GM18520 (cell line): ENCODE measurements at regions not wholly inside any gene's neighbourhood (a gene's known extent, or its start where the extent isn't known, plus 50 kb on each side); places are given as distances from the start of the nearest gene placed in this dataset.
"Not testable (repeated sequence)": the region's sequence is repeated elsewhere in the genome, so short reads cannot be mapped to it uniquely, and the experiment has no call there.

Source experiments
- ATAC-seq: cut with Tn5 transposase; IDR thresholded peaks from one replicate; pipeline ENCODE4 v1.9.1; 2021; ENCODE audit not compliant: unreplicated experiment

DNA sequence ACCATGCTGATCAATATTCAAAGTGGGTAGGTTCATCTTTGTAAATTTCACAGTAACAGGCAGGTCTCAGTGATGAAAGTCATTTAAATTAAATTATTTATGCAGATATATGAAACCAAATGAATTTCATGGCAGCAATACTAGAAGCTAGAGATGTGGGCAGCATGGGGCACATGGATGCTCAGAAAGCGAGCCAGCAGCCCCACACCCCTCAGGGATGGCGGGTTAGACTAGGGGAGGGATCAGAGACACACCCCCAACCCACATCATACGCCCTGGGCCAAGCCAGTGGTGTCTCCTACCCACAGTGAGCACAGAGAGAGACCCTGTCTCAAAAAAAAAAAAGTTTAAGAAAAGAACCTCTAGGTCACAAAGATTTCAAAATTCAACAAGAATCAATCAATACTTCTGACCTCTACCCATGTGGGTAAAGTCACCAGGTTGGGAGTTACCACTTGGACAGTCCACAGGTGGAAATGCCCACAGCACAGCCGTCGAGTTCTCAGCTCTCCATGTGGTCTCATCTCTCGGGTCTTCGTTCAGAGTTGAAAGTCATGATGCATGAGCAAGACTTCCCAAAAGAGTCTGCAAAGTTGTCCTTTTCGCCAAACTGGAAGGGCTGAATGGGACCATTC lies 79.3 kb upstream of the PPP2R2D start:
- no peak for ATAC-seq

DNA sequence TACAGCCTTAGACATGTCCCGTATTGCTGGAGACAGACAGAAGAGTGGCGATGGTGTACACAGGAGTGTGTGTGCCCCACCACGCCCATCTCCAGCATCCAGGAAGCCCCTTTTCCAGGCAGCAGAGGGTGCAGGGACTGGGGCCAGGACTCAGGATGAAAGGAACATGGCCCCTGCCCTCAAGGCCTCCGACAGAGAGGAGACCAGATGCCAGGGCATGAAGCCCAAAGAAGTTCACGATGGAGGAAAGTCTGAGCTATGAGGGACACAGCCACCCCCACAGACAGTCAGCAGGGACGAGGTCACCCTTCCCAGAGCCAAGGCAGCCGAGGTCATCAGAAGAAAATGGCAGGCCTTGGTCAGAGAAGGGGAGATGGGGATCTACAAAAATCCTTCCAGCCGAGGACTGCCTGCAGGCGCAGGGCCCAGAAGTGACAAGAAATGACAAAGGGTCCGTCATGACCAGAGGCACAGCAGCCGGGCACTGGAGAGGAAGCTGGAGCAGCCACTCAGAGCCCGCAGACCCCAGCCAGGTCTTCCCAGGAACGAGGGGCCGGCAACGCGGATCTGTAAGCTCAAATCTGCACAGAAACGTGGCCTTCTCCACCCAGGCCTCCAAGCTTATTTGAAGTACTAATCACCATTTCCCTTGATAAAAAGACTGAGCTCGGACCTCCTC lies 78.7 kb upstream of the PPP2R2D start:
- ATAC-seq = no peak

DNA sequence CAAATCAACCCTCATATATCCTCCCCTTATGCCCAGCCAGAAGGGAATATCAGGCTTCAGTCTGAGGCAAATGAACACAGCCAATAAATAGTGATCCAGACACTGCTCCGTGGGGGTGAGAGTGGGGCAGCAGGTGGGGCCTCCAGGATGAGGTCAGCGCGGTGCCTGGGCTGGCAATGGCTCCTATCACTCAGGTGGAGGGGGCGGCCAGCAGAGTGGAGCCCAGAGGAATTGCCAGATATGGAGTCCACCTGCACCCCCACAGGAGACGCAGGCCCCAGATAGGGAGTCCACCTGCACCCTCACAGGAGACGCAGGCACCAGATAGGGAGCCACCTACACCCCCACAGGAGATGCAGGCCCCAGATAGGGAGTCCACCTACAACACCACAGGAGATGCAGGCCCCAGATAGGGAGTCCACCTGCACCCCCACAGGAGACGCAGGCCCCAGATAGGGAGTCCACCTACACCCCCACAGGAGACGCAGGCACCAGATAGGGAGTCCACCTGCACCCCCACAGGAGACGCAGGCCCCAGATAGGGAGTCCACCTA lies 78.0 kb upstream of the PPP2R2D start:
- ATAC-seq = no peak

DNA sequence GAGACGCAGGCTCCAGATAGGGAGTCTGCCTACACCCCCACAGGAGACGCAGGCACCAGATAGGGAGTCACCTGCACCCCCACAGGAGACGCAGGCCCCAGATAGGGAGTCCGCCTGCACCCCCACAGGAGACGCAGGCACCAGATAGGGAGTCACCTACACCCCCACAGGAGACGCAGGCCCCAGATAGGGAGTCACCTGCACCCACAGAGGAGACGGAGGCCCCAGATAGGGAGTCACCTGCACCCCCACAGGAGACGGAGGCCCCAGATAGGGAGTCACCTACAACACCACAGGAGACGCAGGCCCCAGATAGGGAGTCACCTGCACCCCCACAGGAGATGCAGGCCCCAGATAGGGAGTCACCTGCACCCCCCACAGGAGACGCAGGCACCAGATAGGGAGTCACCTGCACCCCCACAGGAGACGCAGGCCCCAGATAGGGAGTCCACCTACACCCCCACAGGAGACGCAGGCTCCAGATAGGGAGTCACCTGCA lies 77.2 kb upstream of the PPP2R2D start:
- ATAC-seq = not testable (repeated sequence)

DNA sequence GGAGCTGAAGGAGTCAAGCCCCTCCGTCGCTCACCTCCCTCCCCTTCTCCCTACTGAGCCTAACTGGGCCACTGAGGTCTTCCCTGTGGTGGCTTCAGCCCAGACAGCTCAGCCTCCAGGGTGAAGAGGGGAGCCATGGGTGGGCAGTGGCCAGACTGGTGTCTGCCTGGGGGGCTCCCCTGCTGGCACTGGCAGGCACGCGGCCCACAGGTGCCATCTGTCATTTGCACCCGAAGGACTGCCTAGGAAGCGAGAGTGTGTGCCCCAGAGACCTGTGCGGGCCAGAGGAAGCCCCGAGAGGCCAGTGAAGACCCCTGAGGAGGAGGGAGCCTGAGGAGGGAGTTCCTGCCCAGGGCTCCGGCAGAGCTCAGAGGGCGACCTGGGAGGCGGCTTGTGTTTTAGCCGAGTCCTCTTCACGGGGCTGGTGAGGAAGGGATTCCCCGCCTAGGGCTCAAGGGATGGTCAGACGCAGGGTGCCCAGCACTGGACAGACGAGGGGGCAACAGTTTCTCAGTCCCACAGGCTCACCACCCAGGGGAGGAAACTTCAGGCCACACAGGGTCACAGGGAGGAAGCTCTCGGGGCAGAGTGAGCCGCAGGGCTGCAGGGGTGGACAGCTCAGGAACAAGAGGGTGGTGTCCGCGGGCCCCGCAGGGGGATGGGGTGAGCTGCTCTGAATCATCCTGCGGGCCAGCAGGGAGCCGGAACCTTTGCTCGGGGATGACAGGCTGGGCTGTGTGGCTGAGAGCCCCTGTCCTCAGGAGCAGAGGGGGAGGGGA lies 76.2 kb upstream of the PPP2R2D start:
- ATAC-seq = no peak

DNA sequence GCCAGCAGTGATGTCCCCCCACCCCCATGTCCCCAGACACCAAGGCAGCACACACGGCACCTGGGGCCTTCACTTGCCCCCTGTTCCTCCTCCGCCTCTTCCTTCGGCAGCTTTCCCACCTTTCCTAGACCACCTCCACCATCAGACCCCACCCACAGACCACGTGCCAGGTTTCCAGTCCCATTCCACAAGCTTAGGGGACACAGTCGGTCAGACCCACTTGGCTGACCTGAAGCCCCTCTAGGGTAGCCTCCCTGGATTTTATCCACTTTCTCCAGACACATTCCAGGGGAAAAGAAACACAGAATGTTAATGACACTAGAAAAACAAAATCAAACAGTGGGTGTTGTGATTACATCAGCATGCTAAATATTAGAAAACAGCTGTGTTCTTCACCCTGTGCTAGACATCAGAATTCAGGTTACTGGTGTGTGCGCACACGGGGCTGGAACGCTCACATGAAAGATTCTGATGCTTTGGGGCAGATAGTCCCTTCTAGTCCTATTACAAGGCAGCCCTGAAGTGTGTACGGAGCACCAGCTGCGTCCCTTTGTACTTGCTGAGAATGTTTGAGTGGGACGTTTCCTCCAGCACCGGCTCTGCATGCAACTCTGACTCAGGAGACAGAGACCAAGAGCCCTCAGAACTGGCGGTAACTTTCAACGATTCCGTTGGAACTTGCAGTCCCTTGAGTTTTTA lies 75.5 kb upstream of the PPP2R2D start:
- ATAC-seq = no peak

DNA sequence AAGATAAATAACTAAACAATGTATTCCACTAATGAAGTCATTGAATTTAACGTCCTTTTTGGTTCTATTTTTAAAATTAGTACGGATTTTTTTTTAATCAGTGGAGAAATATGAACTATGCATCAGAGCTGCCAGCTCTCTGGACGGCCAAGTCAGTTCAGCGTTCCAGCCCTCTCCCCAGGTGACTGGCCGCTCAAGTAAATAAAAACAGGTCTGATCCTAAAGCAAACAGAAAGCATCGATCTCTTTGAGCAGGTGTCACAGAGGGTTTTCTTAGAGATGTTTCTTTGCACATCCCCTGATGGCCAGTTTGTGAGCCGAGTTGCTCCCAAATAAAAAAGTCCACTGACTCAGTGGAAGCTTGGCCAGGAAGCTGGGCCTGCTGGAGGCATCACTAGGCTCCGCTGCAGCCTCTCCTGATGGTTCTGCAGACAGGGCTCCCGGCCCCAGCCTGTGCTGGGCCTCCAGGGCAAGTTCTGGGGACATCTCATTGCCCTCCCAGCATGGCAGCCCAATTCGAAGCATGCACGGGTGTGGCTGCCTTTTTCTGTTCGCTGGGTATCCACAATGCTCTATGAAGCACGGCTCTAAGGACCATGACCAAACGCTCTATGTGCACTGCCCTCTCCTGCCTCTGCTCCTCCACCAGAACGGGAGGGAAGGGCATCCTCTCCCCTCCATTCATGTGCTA lies 74.7 kb upstream of the PPP2R2D start:
- no peak for ATAC-seq

DNA sequence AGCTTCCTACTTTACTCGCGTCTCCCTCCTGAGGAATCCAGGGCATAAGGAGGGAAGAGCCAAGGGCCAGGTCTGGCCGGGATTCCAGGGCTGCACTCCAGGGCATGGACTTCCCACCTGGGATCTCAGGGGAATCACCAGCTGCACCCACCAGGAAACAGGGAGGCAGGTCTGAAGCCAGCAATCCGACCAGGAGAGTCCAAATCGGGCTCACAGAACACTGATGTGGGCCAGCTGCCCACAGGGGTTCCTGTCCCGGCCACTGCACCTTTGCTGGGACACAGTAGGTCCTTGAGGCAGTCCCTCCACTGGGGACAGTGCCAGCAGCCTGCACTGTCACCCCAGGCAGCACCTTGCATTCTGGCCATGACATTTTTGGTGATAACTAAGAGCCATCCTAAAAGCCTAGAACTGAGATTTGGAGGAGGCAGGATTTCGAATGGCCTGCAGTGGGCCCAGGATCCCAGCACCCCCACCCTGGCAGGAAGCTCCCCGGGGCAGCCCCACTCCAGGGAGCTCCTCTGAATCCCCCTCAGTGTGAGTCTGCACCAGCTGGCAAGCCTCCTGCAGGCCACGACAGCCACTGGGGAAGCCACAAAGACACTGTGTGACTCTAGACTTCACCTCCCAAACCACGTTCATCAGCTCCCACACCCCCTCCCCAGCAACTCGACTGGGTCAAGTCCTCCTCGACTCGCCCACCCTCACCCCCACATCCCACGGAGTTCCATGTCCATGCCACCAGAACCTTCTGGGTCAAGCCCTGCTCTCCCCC lies 71.5 kb upstream of the PPP2R2D start:
- ATAC-seq = no peak

DNA sequence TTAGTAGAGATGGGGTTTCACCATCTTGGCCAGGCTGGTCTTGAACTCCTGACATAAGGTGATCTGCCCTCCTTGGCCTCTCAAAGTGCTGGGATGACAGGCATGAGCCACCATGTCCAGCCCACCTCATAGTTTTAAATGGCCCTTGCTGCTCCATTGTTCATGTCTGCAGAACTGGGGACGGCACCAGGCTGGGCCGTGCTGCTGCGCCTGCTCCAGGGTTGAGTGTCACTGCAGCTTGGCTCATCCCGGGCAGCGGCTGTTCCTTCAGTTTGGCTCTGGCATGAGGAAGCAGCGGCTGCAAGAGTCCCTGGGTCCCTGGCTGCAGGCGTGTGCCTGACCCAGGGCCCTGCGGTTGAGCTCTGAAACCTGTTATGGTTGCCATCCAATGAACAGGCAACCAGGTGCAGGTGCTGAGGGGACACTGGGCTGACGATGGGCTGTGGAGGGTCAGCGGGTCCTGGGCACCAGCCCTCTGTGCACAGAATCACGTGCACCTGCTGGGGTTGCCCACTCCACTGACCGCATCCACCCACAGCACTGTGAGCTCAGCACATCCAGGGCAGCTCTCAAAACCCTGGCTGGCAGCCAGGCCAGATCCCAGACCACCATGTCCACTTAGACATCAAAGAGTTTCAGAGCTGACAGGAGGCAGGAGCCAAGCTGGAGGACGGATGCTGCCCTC lies 70.2 kb upstream of the PPP2R2D start:
- no peak for ATAC-seq

DNA sequence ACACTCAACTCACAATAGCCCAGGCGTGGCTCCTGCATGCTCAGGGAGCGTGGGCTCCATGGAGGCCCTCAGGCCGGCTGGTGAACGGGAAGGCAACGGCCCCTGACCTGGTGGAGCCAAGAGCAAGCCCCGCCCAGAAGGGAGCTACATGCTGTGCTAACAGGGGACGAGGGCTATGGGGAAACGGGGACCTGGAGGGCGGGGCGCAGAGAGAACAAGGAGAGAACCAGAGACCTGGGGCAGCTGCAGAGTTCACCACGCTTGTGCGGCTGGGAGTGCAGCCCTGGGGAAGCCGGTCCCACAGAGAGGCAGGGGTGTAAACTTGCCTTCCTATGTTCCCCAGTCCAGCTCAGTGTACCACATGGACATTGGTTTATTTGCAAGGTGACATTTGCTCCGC lies 69.2 kb upstream of the PPP2R2D start:
- no peak for ATAC-seq

DNA sequence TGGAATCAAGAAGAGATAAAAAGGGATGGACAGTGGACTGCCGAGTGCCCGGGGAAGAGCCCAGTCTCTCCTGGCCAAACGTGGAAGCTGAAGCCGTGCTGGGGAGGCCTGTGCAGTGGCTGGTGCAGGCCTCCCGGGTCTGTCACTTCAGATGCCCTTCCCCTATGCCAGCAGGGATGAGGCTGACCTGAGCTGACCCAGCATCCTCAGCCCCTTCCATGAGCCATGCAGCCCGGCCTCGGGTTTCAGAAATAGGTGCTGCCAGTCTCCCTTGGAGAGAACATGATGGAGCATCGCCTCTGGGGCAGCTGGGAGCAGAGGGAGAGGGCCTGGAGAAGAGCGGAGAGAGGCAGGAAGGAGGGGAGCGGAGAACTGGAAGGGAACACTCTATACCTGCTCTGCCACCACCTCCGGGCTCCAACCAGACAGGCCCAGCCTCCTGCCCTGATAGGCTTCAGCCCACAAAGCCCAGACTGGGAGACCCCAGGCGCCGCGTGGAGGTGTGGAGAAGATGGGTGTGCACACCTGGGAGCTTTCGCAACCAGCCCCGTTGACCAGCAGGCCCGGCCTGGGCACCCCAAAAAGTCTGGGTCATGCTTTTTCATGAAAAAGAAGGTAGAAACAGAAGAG lies 68.6 kb upstream of the PPP2R2D start:
- ATAC-seq = no peak

DNA sequence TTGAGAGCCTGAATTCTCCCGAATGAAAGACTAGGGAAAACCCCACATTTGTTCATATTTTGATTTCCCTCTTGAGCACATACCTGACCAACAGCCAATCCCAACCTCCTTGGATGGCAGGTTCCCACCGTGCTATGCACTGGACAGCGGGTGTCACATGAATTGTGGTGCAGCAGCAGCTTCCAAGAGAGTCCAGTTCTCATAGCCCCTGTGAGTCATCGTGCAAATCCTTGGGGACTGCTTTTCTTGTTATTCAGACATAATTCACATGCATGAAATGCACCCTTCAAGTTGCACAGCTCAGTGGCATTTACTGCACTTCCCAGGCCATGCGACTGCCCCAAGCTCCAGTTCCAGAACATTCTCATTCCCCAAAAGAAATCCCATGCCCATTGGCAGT lies 67.8 kb upstream of the PPP2R2D start:
- ATAC-seq = no peak

DNA sequence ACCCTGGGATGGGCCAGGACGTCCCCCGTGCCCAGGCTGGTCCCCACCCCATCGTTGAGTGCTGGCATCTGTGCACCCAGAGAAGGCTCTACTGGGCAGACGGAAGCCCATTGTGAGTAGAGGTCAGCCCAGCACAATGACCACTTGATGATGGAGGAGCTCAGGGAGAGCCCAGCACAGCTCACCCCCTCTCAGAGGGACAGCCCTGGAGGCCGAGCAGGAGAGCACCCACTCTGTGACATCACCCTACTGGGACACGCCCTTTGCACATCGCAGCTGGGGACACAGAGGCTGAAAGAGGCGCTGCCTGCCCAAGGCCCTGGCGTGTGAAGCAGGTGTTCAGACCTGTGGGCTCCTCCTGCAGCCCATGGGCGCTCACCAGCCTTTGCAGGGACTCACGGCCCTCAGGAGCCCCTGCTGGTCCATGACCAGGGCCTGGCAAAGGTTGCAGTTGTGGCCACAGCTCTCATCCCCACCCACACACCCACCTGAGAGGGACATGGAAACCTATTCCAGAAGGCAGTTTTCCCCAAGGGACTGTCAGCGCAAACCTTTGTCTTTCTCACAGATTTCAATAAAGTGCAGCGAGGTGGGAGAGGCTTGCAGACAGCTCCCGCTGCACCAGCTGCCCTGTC lies 67.2 kb upstream of the PPP2R2D start:
- no peak for ATAC-seq

DNA sequence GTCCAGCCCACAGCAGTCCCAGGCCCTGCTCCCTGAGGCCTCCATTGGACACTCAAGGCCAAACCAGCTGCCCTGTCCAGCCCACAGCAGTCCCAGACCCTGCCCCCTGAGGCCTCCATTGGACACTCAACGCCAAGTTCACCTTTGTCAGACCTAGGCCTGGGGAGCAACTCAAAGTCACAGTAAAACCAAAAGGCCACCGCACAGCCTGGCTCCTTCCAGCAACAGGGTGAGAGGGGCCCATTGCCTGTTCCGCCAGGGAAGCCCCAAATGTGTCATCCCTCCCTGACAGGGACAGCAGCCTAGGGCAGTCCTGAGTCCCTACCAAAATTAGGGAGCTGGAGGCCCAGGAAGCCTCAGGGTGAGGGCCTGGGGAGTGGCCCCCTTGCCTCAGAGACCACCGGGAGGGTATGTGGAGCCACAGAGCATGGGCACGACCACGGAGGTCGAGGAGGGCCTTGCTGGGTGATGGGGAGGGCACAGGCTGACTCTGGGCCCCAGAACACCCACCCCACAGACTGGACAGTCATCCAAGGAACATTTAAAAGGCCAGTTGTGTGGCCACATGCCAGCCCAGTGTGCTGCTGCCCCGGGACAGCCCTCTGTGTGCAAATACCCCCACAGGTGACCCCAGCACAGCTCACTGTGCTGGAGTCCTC lies 66.5 kb upstream of the PPP2R2D start:
- ATAC-seq = no peak

DNA sequence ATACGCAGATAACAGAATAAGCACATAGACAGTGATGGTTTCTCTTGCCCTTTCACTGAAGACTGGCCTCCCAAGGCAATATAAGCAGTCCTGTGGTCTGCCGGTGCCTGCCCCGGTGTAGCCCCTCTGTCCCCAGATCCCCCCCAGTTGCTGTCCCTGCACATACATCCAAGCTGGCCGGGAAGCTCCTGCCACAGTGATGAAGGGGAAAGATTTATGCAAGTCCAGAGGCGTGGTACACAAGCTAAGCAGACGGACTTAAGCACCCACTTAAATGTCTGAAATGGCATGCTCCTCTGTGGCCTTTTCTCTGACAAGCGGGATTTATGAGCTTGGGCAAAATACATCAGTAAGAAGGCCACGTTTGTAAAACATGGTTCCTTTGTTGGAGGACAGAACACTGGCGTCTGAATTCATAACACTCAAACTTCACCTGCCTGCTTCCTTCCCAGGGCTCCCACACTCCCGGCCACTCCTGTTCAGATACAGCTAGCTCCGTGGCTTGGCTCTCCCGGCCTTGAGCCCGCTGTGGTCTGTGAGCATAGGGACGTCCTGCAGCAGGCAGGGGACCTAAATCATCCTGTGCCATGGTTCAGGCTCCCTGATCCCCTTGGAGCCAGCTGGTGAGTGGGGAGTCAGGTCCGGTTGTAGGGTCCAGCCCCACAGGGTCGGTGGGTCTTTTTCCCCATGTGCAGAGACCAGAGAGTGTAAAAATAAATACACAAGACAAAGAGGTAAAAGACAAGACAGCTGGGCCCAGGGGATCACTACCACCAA lies 61.7 kb upstream of the PPP2R2D start:
- no peak for ATAC-seq

DNA sequence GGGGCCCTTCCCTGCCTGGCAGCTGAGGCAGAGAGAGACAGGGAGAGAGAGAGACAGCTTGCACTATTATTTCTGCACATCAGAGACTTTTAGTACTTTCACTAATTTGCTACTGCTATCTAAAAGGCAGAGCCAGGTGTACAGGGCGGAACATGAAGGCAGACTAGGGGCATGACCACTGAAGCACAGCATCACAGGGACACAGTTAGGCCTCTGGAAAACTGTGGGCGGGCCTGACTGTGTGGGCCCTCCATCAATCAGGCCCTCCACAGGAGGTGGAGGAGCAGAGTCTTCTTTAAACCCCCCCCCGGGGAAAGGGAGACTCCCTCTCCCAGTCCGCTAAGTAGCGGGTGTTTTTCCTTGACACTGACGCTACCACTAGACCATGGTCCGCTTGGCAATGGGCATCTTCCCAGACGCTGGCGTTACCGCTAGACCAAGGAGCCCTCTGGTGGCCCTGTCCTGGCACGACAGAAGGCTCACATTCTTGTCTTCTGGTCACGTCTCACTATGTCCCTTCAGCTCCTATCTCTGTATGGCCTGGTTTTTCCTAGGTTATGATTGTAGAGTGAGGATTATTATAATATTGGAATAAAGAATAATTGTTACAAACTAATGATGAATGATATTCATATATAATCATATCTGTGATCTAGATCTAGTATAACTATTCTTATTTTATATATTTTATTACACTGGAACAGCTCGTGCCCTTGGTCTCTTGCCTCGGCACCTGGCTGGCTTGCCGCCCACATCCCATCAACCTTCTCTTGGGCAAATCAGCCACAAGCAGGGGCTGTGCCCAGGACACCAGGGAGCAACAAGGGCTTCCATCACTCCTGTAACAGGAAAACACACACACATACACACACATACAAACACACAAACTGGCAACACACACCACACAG lies 60.7 kb upstream of the PPP2R2D start:
- not testable (repeated sequence) for ATAC-seq
